OCI-LY1 (cell line): ENCODE measurements at regions not wholly inside any gene's neighbourhood (a gene's known extent, or its start where the extent isn't known, plus 50 kb on each side); places are given as distances from the start of the nearest gene placed in this dataset.

Experiments used
- H2AFZ ChIP-seq: fragments of 200-600 bp; sonication (generic), shearing (Covaris generic); 2 replicates; pipeline ENCODE4 v1.6.0; 2014; ENCODE audit warnings: antibody characterized with exemption, mild to moderate bottlenecking, low read length
- H3F3A ChIP-seq: fragments of 200-600 bp; sonication (generic), shearing (Covaris generic); 2 replicates; pipeline ENCODE4 v1.6.0; 2014; ENCODE audit warnings: mild to moderate bottlenecking, antibody characterized with exemption, low read length, moderate library complexity; ENCODE audit not compliant: insufficient read depth
- H3K27ac ChIP-seq: fragments of 200-600 bp; sonication (generic); 2 replicates; pipeline ENCODE4 v1.5.1; 2014; ENCODE audit warnings: low read length, mixed run types, mild to moderate bottlenecking, low read depth; ENCODE audit not compliant: poor library complexity, severe bottlenecking
- H3K27me3 ChIP-seq: fragments of 200-600 bp; sonication (generic); 2 replicates; pipeline ENCODE4 v1.6.0; 2014; ENCODE audit warnings: antibody characterized with exemption, mild to moderate bottlenecking, low read length, moderate library complexity; ENCODE audit not compliant: insufficient read depth
- H3K36me3 ChIP-seq: fragments of 200-600 bp; sonication (generic); 2 replicates; pipeline ENCODE4 v1.6.1; 2014; ENCODE audit warnings: mild to moderate bottlenecking, antibody characterized with exemption, low read length, moderate library complexity, mixed read lengths; ENCODE audit not compliant: insufficient read depth
- H3K4me1 ChIP-seq: fragments of 200-600 bp; sonication (generic); 2 replicates; pipeline ENCODE4 v1.5.1; 2014; ENCODE audit warnings: mild to moderate bottlenecking, low read length, moderate library complexity; ENCODE audit not compliant: insufficient read depth, severe bottlenecking
- H3K4me2 ChIP-seq: fragments of 200-600 bp; sonication (generic), shearing (Covaris generic); 2 replicates; pipeline ENCODE4 v1.6.1; 2014; ENCODE audit warnings: low read length
- H3K4me3 ChIP-seq: fragments of 200-600 bp; sonication (generic); 2 replicates; pipeline ENCODE4 v1.5.1; 2014; ENCODE audit warnings: low read length, low read depth, mild to moderate bottlenecking, mixed read lengths; ENCODE audit not compliant: poor library complexity, severe bottlenecking
- H3K79me2 ChIP-seq: fragments of 200-600 bp; shearing (Covaris generic); 2 replicates; pipeline ENCODE4 v1.6.1; 2016; ENCODE audit warnings: mixed run types, low read length, mixed read lengths; ENCODE audit not compliant: insufficient read depth
- H3K9ac ChIP-seq: fragments of 200-600 bp; sonication (generic), shearing (Covaris generic); 2 replicates; pipeline ENCODE4 v1.6.1; 2014; ENCODE audit warnings: mild to moderate bottlenecking, low read length, mixed read lengths
- H3K9me2 ChIP-seq: fragments of 200-600 bp; sonication (generic), shearing (Covaris generic); 2 replicates; pipeline ENCODE4 v1.6.1; 2014; ENCODE audit warnings: low read depth, mild to moderate bottlenecking, low read length, mixed read lengths
- H3K9me3 ChIP-seq: fragments of 200-600 bp; shearing (Covaris generic); 2 replicates; pipeline ENCODE4 v1.6.1; 2014; ENCODE audit warnings: low read length, mixed read lengths
- H4K20me1 ChIP-seq: fragments of 200-600 bp; sonication (generic), shearing (Covaris generic); 2 replicates; pipeline ENCODE4 v1.6.0; 2016; ENCODE audit warnings: mild to moderate bottlenecking, low read length; ENCODE audit not compliant: insufficient read depth
- EZH2 ChIP-seq: fragments of 200-600 bp; sonication (generic), shearing (Covaris generic); IDR thresholded peaks from 2 replicates; pipeline ENCODE4 v1.8.0; 2017; ENCODE audit warnings: borderline replicate concordance, mixed run types, mild to moderate bottlenecking, antibody characterized with exemption, low read length, moderate library complexity, mixed read lengths
- TF ChIP-seq, protein P1 (sequence below): fragments of 200-600 bp; sonication (generic), shearing (Covaris generic); IDR thresholded peaks from 2 replicates; pipeline ENCODE4 v1.5.1; 2017; ENCODE audit warnings: mild to moderate bottlenecking, antibody characterized with exemption, low read length, moderate library complexity, mixed read lengths

DNA sequence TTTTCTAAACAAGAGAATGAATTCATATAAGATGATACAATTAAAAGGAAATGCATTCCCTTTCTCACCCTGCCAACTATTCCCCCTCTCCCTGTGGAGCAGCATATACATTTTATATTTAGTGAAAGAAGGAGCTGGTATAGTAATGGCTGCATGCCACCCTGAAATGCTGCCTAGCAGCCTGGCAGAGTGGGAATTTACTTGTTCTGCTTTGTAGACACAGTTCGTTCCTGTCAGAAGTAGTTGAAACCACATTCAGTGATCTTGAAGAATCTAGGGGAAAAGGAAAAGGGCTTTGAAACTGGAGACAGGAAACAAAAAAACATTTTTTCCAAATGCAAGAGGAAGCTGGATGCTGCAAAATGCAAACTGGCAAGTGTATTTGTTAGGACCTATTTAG, 176.0 kb upstream of the PLEKHA5 start:
- Histone ChIP-seq H4K20me1 (no peaks in the 10 kb centered on the region), H3K79me2 (no peaks in the 10 kb centered on the region), H3K4me2 (no peak overlapping the region), H3K9ac (no peak overlapping the region), H3K4me1 (no peaks in the 10 kb centered on the region), H3F3A (no peaks in the 10 kb centered on the region), H3K36me3 (no peaks in the 10 kb centered on the region), H3K4me3 (no peak overlapping the region), H3K27ac (no peak overlapping the region), H3K27me3 (no peaks in the 10 kb centered on the region), H3K9me2 (no peaks in the 10 kb centered on the region), H3K9me3 (no peaks in the 10 kb centered on the region), H2AFZ (no peak overlapping the region)
- TF ChIP-seq, protein P1, sequence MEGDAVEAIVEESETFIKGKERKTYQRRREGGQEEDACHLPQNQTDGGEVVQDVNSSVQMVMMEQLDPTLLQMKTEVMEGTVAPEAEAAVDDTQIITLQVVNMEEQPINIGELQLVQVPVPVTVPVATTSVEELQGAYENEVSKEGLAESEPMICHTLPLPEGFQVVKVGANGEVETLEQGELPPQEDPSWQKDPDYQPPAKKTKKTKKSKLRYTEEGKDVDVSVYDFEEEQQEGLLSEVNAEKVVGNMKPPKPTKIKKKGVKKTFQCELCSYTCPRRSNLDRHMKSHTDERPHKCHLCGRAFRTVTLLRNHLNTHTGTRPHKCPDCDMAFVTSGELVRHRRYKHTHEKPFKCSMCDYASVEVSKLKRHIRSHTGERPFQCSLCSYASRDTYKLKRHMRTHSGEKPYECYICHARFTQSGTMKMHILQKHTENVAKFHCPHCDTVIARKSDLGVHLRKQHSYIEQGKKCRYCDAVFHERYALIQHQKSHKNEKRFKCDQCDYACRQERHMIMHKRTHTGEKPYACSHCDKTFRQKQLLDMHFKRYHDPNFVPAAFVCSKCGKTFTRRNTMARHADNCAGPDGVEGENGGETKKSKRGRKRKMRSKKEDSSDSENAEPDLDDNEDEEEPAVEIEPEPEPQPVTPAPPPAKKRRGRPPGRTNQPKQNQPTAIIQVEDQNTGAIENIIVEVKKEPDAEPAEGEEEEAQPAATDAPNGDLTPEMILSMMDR = no peak
- TF ChIP-seq EZH2 = no peak

- Histone ChIP-seq H3K36me3 (no peaks in the 10 kb centered on the region), H3K4me1 (no peaks in the 10 kb centered on the region), H3K9me2 (no peaks in the 10 kb centered on the region), H3K4me3 (no peak overlapping the region), H4K20me1 (no peaks in the 10 kb centered on the region), H3K9ac (no peak overlapping the region), H3K27ac (no peak overlapping the region), H3K27me3 (no peaks in the 10 kb centered on the region), H3K79me2 (no peaks in the 10 kb centered on the region), H2AFZ (no peak overlapping the region), H3K4me2 (no peak overlapping the region), H3F3A (no peaks in the 10 kb centered on the region), H3K9me3 (no peaks in the 10 kb centered on the region)
- TF ChIP-seq, protein P1 = no peak
- no peak for TF ChIP-seq EZH2
These were observed 173.9 kb upstream of the PLEKHA5 start for GRCh38 chr12:18955594-18955993.

DNA sequence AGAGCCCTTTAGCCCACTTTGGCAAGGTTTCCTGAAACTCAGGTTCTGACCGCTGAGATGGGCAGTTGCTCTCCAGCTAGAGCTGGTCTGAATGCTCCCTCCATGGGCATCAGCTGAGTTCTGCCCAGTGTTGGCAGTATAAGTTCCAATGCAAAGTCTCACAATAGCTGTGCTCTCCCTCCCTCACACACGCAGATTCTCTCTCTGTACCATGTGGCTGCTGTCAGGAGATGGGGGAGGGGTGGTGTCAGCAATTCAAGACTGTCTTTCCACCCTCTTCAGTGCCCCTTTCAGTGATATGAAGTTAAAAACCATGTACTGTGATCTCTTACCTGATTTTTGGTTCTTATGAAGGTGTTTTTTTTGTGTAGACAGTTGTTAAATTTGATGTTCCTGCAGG, 164.3 kb upstream of the PLEKHA5 start:
- Histone ChIP-seq H3K9me3 (no peaks in the 10 kb centered on the region), H3F3A (no peaks in the 10 kb centered on the region), H3K27me3 (no peaks in the 10 kb centered on the region), H3K4me2 (no peak overlapping the region), H3K79me2 (no peaks in the 10 kb centered on the region), H3K36me3 (no peaks in the 10 kb centered on the region), H3K9ac (no peak overlapping the region), H3K4me1 (no peaks in the 10 kb centered on the region), H3K27ac (no peak overlapping the region), H3K4me3 (no peak overlapping the region), H2AFZ (no peak overlapping the region), H4K20me1 (no peaks in the 10 kb centered on the region), H3K9me2 (no peaks in the 10 kb centered on the region)
- TF ChIP-seq, protein P1 = no peak
- no peak for TF ChIP-seq EZH2
